Mesothelial cell of epicardium (in vitro differentiated cells): ENCODE measurements at regions not wholly inside any gene's neighbourhood (a gene's known extent, or its start where the extent isn't known, plus 50 kb on each side); places are given as distances from the start of the nearest gene placed in this dataset.

Source experiments
- DNase-seq, 2 experiments: peaks; one replicate each; pipeline ENCODE4 v3.0.0; 2021; ENCODE audit warnings: low spot score in 2 of 2; ENCODE audit not compliant: unreplicated experiment in 2 of 2
- H3K27ac Mint-ChIP-seq: 2 replicates; pipeline ENCODE4 v1.8.0; 2021; ENCODE audit warnings: mixed read lengths
- H3K27me3 Mint-ChIP-seq: 2 replicates; pipeline ENCODE4 v1.8.0; 2021; ENCODE audit warnings: low read depth, mixed read lengths
- H3K36me3 Mint-ChIP-seq: 2 replicates; pipeline ENCODE4 v1.8.0; 2021; ENCODE audit warnings: mixed read lengths
- H3K4me1 Mint-ChIP-seq: 2 replicates; pipeline ENCODE4 v1.8.0; 2021; ENCODE audit warnings: mixed read lengths
- H3K4me3 Mint-ChIP-seq: 2 replicates; pipeline ENCODE4 v1.8.0; 2021; ENCODE audit warnings: mild to moderate bottlenecking, moderate library complexity, mixed read lengths
- H3K9me3 Mint-ChIP-seq: 2 replicates; pipeline ENCODE4 v1.8.0; 2021; ENCODE audit warnings: mixed read lengths
- TF ChIP-seq, protein P1 (sequence below): fragments of 200-600 bp; sonication (generic); IDR thresholded peaks from one replicate; pipeline ENCODE4 v1.5.0; 2021; ENCODE audit warnings: antibody characterized with exemption; ENCODE audit not compliant: unreplicated experiment

DNA sequence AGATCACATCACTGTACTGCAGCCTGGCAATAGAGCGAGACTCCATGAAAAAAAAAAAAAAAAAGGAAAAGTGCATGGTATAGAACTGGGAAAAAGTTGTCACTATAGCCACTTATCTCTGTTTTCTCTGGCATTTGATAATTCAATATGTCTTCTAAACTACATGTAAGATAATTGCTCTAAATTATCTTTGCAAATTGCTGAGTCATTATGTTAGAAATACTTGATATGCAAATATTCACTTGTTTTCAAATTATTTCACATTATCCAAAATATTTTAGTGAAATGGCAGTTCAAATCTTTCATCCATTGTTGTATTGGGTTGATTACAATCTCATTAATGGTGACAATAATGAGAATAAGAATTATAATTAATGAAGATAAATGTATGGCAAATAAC is 1455.1 kb downstream of the KCNT2 start:
- H3K4me1 Mint-ChIP-seq, result no peaks in the 10 kb centered on the region
- H3K9me3 Mint-ChIP-seq, result no peaks in the 10 kb centered on the region
- TF ChIP-seq, protein P1, sequence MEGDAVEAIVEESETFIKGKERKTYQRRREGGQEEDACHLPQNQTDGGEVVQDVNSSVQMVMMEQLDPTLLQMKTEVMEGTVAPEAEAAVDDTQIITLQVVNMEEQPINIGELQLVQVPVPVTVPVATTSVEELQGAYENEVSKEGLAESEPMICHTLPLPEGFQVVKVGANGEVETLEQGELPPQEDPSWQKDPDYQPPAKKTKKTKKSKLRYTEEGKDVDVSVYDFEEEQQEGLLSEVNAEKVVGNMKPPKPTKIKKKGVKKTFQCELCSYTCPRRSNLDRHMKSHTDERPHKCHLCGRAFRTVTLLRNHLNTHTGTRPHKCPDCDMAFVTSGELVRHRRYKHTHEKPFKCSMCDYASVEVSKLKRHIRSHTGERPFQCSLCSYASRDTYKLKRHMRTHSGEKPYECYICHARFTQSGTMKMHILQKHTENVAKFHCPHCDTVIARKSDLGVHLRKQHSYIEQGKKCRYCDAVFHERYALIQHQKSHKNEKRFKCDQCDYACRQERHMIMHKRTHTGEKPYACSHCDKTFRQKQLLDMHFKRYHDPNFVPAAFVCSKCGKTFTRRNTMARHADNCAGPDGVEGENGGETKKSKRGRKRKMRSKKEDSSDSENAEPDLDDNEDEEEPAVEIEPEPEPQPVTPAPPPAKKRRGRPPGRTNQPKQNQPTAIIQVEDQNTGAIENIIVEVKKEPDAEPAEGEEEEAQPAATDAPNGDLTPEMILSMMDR, result no peak
- no peaks in the 10 kb centered on the region for H3K27me3 Mint-ChIP-seq
- no peaks in the 10 kb centered on the region for H3K36me3 Mint-ChIP-seq
- DNase-seq, result no peak
- no peak overlapping the region for H3K27ac Mint-ChIP-seq
- H3K4me3 Mint-ChIP-seq, result no peak overlapping the region

DNA sequence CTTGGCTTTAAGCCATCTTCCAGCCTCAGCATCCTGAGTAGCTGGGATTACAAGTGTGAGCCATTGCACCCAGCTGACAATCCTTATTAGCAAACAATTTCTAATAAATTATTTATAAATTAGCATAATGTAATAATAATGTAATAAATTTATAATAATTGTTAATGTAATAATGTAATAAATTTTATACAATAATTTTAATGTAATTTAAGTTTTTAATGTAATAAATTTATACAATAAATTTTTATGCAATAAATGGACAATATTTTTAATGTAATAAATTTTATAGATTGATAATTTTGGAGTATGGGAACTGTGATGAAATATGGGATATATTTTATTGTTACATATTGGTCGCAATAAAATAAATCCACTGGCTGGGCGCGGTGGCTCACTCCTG is 1457.5 kb downstream of the KCNT2 start:
- Mint-ChIP-seq H3K9me3 (no peaks in the 10 kb centered on the region), H3K27ac (no peak overlapping the region), H3K4me1 (no peaks in the 10 kb centered on the region), H3K27me3 (no peaks in the 10 kb centered on the region), H3K36me3 (no peaks in the 10 kb centered on the region), H3K4me3 (no peak overlapping the region)
- TF ChIP-seq, protein P1, result no peak
- DNase-seq, result no peak

DNA sequence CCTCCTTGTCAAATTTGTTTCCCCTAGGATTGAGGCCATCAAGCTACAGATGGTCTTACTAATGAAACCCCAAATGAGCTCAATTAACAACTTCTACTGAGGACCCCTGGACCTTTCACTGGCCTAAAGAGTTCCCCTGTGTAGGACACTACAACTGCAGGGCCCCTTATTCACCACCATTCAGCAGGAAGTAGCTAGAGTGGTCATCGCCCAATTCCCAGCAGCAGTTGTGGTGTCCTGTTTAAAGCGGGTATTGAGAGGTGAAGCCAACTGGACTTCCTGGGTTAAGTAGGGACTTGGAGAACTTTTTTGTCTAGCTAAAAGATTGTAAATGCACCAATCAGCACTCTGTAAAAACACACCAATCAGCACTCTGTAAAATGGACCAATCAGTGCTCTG is 1466.9 kb downstream of the KCNT2 start:
- H3K27ac Mint-ChIP-seq, result no peak overlapping the region
- TF ChIP-seq, protein P1, result no peak
- no peak for DNase-seq
- H3K4me1 Mint-ChIP-seq, result no peaks in the 10 kb centered on the region
- H3K9me3 Mint-ChIP-seq, result peaks cover 30% of the 10 kb centered on the region
- H3K27me3 Mint-ChIP-seq, result no peaks in the 10 kb centered on the region
- H3K36me3 Mint-ChIP-seq, result no peaks in the 10 kb centered on the region
- no peak overlapping the region for H3K4me3 Mint-ChIP-seq

DNA sequence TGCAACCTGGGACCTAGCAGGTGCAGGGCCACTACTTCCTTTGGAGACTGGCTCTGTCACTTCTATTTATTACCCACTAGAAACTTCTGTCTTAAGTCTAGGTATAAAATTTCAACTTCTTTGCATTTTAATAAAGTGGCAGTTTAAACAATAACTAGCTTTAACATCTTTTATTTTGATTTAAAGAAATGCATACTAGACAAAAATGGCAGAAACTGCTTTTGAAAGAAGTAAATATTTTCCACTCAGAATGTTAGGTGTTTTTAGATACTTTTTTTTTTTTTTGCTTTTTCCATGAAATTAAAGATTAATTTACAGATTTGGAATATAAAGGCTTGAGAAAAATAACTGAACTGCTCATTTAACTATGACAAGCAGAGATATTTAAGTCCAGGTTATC is 1477.6 kb downstream of the KCNT2 start:
- TF ChIP-seq, protein P1, result no peak
- DNase-seq, result no peak
- H3K4me1 Mint-ChIP-seq, result no peaks in the 10 kb centered on the region
- H3K36me3 Mint-ChIP-seq, result no peaks in the 10 kb centered on the region
- no peaks in the 10 kb centered on the region for H3K27me3 Mint-ChIP-seq
- peaks cover 15% of the 10 kb centered on the region for H3K9me3 Mint-ChIP-seq
- no peak overlapping the region for H3K4me3 Mint-ChIP-seq
- H3K27ac Mint-ChIP-seq, result no peak overlapping the region

DNA sequence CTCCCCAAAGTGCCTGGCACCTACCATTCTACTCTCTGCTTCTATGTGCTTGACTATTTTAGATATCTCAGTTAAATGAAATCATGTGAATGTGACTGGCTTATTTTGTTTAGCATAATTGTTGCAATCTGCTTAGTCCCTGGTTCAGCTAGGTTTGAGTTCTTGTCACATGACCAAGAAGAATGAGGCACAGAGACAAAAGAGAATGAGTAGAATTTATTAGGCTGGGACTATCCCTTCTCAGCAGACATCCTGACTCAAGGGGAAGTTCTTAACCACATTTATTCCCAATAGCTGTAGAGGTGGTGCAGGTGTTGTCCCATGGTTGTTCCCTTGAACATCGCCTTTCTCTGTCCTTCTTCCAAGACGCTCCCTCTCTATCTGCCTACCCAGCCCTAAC is 1485.7 kb downstream of the KCNT2 start:
- H3K27me3 Mint-ChIP-seq, result no peaks in the 10 kb centered on the region
- no peaks in the 10 kb centered on the region for H3K9me3 Mint-ChIP-seq
- H3K4me3 Mint-ChIP-seq, result no peak overlapping the region
- DNase-seq, result no peak
- H3K36me3 Mint-ChIP-seq, result no peaks in the 10 kb centered on the region
- no peak overlapping the region for H3K27ac Mint-ChIP-seq
- no peaks in the 10 kb centered on the region for H3K4me1 Mint-ChIP-seq
- TF ChIP-seq, protein P1, result no peak

DNA sequence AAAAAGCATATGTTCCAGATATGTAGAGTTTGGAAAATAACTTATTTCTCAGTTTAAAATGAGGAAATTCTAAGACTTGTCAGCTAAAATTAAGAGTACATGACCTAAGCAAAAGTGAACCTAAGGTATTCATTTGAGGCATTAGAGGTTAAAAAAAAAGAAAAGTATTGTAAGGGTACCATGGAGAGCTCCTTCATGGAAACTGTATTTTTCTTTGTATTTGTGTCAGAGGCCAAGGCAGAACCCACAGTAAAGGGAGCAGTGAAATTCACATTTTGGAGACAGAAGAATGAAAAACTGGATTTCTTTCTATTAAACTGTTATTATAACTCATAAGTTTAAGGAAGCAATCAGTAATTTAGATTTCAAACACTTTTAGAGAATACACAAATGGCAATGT is 1494.8 kb downstream of the KCNT2 start:
- Mint-ChIP-seq H3K36me3 (no peaks in the 10 kb centered on the region), H3K4me3 (no peak overlapping the region), H3K9me3 (peaks cover 2% of the 10 kb centered on the region), H3K4me1 (no peaks in the 10 kb centered on the region), H3K27ac (no peak overlapping the region), H3K27me3 (no peaks in the 10 kb centered on the region)
- no peak for DNase-seq
- TF ChIP-seq, protein P1, result no peak
